GM13977 (cell line): ENCODE measurements at regions not wholly inside any gene's neighbourhood (a gene's known extent, or its start where the extent isn't known, plus 50 kb on each side); places are given as distances from the start of the nearest gene placed in this dataset.

Experiments
- DNase-seq: peaks from one replicate; pipeline ENCODE4 v3.0.0; 2012; ENCODE audit warnings: low spot score
- CTCF ChIP-seq: IDR thresholded peaks from 2 replicates; pipeline ENCODE4 v1.5.1; 2012; ENCODE audit warnings: mild to moderate bottlenecking, control low read depth; ENCODE audit not compliant: insufficient read depth; ENCODE audit errors: extremely low read depth, missing control alignments
- in situ Hi-C: fragments of 300-500 bp; cut with MboI; formaldehyde crosslinking; loops from one replicate; pipeline ENCODE4 v1.12.0; 2022; ENCODE audit warnings: low sequenced_read_pairs, low pct_unique_long_range_greater_than_20kb, mixed read lengths, inconsistent platforms; ENCODE audit not compliant: unreplicated experiment

GRCh38 chr3:20425138-20425537, 239.1 kb upstream of the SGO1 start:
- DNase-seq: no peak
- TF ChIP-seq CTCF: no peak
- in situ Hi-C loops: no loop called here

GRCh38 chr3:20424086-20424485, 238.1 kb upstream of the SGO1 start:
- in situ Hi-C loops: no loop called here
- no peak for TF ChIP-seq CTCF
- no peak for DNase-seq

GRCh38 chr3:20422391-20422790, 236.4 kb upstream of the SGO1 start:
- TF ChIP-seq CTCF: no peak
- in situ Hi-C loops: no loop called here
- DNase-seq: no peak

GRCh38 chr3:20417388-20418108, 231.5 kb upstream of the SGO1 start:
- in situ Hi-C loops: no loop called here

GRCh38 chr3:20406611-20407011, 220.6 kb upstream of the SGO1 start:
- DNase-seq: no peak
- in situ Hi-C loops: no loop called here
- TF ChIP-seq CTCF: no peak

More at GRCh38 chr3:20417388-20418108, 231.5 kb upstream of the SGO1 start:
- DNase-seq: no peak
- TF ChIP-seq CTCF: no peak

GRCh38 chr3:20405744-20406143, 219.7 kb upstream of the SGO1 start:
- DNase-seq: no peak
- in situ Hi-C loops: no loop called here
- TF ChIP-seq CTCF: no peak

- TF ChIP-seq CTCF: no peak
- in situ Hi-C loops: no loop called here
- no peak for DNase-seq
These were observed 219.2 kb upstream of the SGO1 start for GRCh38 chr3:20405231-20405630.
